ENCODE measurements at regions not wholly inside any gene's neighbourhood (a gene's known extent, or its start where the extent isn't known, plus 50 kb on each side); places are given as distances from the start of the nearest gene placed in this dataset.

- intact Hi-C loops (cut with DNase I; ENCODE audit: low total_unique reads) = no loop called here
- no peak overlapping the region for H3K4me3 ChIP-seq
These were observed 70.7 kb downstream of the CETN3 start for GRCh38 chr5:90338712-90339372.

GRCh38 chr5:90337449-90338052 lies 72.0 kb downstream of the CETN3 start:
- Histone ChIP-seq H3K27me3 (no peaks in the 10 kb centered on the region), H3K27ac (no peak overlapping the region), H3K36me3 (no peaks in the 10 kb centered on the region), H3K4me1 (no peaks in the 10 kb centered on the region), H3K9me3 (no peaks in the 10 kb centered on the region), H3K4me3 (no peak overlapping the region)
- DNase-seq (ENCODE audit: low spot score in 2 of 2) = no peak
- intact Hi-C loops (cut with DNase I; ENCODE audit: low total_unique reads) = no loop called here
- no peak for TF ChIP-seq POLR2AphosphoS5 (IDR thresholded peaks at IDR 0.05)
- no peak for TF ChIP-seq POLR2A (IDR thresholded peaks at IDR 0.05)
- TF ChIP-seq, protein P1, sequence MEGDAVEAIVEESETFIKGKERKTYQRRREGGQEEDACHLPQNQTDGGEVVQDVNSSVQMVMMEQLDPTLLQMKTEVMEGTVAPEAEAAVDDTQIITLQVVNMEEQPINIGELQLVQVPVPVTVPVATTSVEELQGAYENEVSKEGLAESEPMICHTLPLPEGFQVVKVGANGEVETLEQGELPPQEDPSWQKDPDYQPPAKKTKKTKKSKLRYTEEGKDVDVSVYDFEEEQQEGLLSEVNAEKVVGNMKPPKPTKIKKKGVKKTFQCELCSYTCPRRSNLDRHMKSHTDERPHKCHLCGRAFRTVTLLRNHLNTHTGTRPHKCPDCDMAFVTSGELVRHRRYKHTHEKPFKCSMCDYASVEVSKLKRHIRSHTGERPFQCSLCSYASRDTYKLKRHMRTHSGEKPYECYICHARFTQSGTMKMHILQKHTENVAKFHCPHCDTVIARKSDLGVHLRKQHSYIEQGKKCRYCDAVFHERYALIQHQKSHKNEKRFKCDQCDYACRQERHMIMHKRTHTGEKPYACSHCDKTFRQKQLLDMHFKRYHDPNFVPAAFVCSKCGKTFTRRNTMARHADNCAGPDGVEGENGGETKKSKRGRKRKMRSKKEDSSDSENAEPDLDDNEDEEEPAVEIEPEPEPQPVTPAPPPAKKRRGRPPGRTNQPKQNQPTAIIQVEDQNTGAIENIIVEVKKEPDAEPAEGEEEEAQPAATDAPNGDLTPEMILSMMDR (IDR thresholded peaks at IDR 0.05) = no peak

More at GRCh38 chr5:90338712-90339372, 70.7 kb downstream of the CETN3 start:
- no peak overlapping the region for H3K27ac ChIP-seq
- DNase-seq (ENCODE audit: low spot score in 2 of 2) = no peak
- H3K27me3 ChIP-seq = no peaks in the 10 kb centered on the region
- H3K36me3 ChIP-seq = no peaks in the 10 kb centered on the region
- TF ChIP-seq, protein P1 (IDR thresholded peaks at IDR 0.05) = no peak
- TF ChIP-seq POLR2AphosphoS5 (IDR thresholded peaks at IDR 0.05) (no peak), POLR2A (IDR thresholded peaks at IDR 0.05) (no peak)
- no peaks in the 10 kb centered on the region for H3K4me1 ChIP-seq
- H3K9me3 ChIP-seq = no peaks in the 10 kb centered on the region

- intact Hi-C loops (cut with DNase I; ENCODE audit: low total_unique reads) = no loop called here
- no peak for DNase-seq (ENCODE audit: low spot score in 2 of 2)
- Histone ChIP-seq H3K27me3 (no peaks in the 10 kb centered on the region), H3K4me3 (no peak overlapping the region), H3K9me3 (no peaks in the 10 kb centered on the region), H3K36me3 (no peaks in the 10 kb centered on the region), H3K4me1 (no peaks in the 10 kb centered on the region), H3K27ac (no peak overlapping the region)
- TF ChIP-seq POLR2A (IDR thresholded peaks at IDR 0.05) = no peak
- TF ChIP-seq, protein P1 (IDR thresholded peaks at IDR 0.05) = no peak
- no peak for TF ChIP-seq POLR2AphosphoS5 (IDR thresholded peaks at IDR 0.05)
These were observed 72.8 kb downstream of the CETN3 start for GRCh38 chr5:90336752-90337151.

DNA sequence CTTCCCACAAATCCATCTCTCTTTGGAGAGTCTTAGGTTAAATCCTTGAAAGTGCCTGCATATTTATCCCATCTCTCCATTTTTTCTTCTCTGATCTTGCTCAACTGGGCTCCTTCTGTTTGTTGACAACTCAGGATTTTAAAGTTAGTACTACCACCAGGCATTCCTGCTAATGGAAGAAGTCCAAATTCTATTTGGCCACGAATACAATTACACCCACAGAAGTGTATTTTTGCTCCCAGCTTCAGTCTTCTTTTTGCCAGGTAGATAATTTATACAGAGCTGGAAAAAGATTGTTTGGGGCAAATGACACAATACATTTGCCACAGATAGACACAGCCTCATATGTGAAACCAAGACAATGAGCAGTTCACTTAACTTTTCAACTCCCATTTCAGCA lies 74.8 kb downstream of the CETN3 start:
- no peak overlapping the region for H3K27ac ChIP-seq
- no peak for DNase-seq (ENCODE audit: low spot score in 2 of 2)
- H3K27me3 ChIP-seq = no peaks in the 10 kb centered on the region
- H3K36me3 ChIP-seq = no peaks in the 10 kb centered on the region
- TF ChIP-seq, protein P1 (IDR thresholded peaks at IDR 0.05) = no peak
- TF ChIP-seq POLR2A (IDR thresholded peaks at IDR 0.05) (no peak), POLR2AphosphoS5 (IDR thresholded peaks at IDR 0.05) (no peak)
- intact Hi-C loops (cut with DNase I; ENCODE audit: low total_unique reads) = no loop called here
- no peaks in the 10 kb centered on the region for H3K4me1 ChIP-seq
- H3K9me3 ChIP-seq = no peaks in the 10 kb centered on the region
- H3K4me3 ChIP-seq = no peak overlapping the region

- no peaks in the 10 kb centered on the region for H3K27me3 ChIP-seq
- no peaks in the 10 kb centered on the region for H3K36me3 ChIP-seq
- no peak overlapping the region for H3K4me3 ChIP-seq
- intact Hi-C loops (cut with DNase I; ENCODE audit: low total_unique reads) = no loop called here
- no peaks in the 10 kb centered on the region for H3K9me3 ChIP-seq
- H3K4me1 ChIP-seq = no peaks in the 10 kb centered on the region
- TF ChIP-seq POLR2AphosphoS5 (IDR thresholded peaks at IDR 0.05) (no peak), POLR2A (IDR thresholded peaks at IDR 0.05) (no peak)
- TF ChIP-seq, protein P1 (IDR thresholded peaks at IDR 0.05) = no peak
- DNase-seq (ENCODE audit: low spot score in 2 of 2) = no peak
- no peak overlapping the region for H3K27ac ChIP-seq
These were observed 79.6 kb downstream of the CETN3 start for GRCh38 chr5:90329911-90330310.
